ENCODE measurements at regions not wholly inside any gene's neighbourhood (a gene's known extent, or its start where the extent isn't known, plus 50 kb on each side); places are given as distances from the start of the nearest gene placed in this dataset.

- ChIA-PET CTCF (ENCODE audit: partially characterized antibody) (interaction anchor here (0.6 to 1.5 kb wide), 4 partner anchors 10 to 1192 kb away, joined by 3 to 4 read pairs (median 4); no protein-coding TSS in a partner anchor), POLR2A (ENCODE audit: partially characterized antibody) (no interaction called here)
- H3K14ac ChIP-seq (ENCODE audit: insufficient read length) = no peak overlapping the region
- no peak overlapping the region for H2AK5ac ChIP-seq (ENCODE audit: low read depth, low read length)
- no peak overlapping the region for H2BK12ac ChIP-seq (ENCODE audit: low read depth, low read length)
- no peak overlapping the region for H3K4me2 ChIP-seq (ENCODE audit: insufficient read depth in 1 of 2, low read depth in 2 of 2, low read length in 2 of 2)
- H3K9me3 ChIP-seq (ENCODE audit: insufficient read depth in 2 of 2, low read depth in 1 of 2, low read length in 1 of 2) = no peaks in the 10 kb centered on the region
- H4K5ac ChIP-seq (ENCODE audit: insufficient read length, low read depth, low read length) = no peak overlapping the region
- no peak overlapping the region for H2AFZ ChIP-seq (ENCODE audit: low read length)
- no peaks in the 10 kb centered on the region for H3K27me3 ChIP-seq (replicated peaks in 1 of 4; ENCODE audit: control insufficient read depth in 3 of 4, extremely low read depth in 1 of 4, insufficient read depth in 3 of 4, low read length in 3 of 4)
- no peaks in the 10 kb centered on the region for H4K20me1 ChIP-seq (replicated peaks in 1 of 2; ENCODE audit: control insufficient read depth in 1 of 2, insufficient read depth in 2 of 2, low read length in 2 of 2)
- H3K36me3 ChIP-seq (ENCODE audit: control insufficient read depth in 2 of 4, insufficient read depth in 4 of 4, low read length in 3 of 4) = no peaks in the 10 kb centered on the region
- H4K8ac ChIP-seq (ENCODE audit: extremely low read depth, insufficient read depth, low read length) = no peak overlapping the region
- no peak overlapping the region for H3K9ac ChIP-seq (replicated peaks in 1 of 4; ENCODE audit: extremely low read depth in 1 of 4, low read depth in 3 of 4, low read length in 3 of 4)
- H3K27ac ChIP-seq (ENCODE audit: low read depth, low read length) = no peak overlapping the region
- H2BK120ac ChIP-seq (replicated peaks; ENCODE audit: low read depth, low read length) = no peak overlapping the region
- no peaks in the 10 kb centered on the region for H3K4me1 ChIP-seq (replicated peaks in 1 of 4; ENCODE audit: control insufficient read depth in 3 of 4, insufficient read depth in 4 of 4, low read length in 3 of 4)
- H3K23me2 ChIP-seq (ENCODE audit: low read depth, low read length) = no peaks in the 10 kb centered on the region
- FAIRE-seq (no peak), DNase-seq (ENCODE audit: low read depth in 1 of 2, low spot score in 2 of 2) (peak in 1 of 2 experiments; percentile 28)
- no peak overlapping the region for H3K18ac ChIP-seq (ENCODE audit: extremely low read depth, low read length)
- H3K79me1 ChIP-seq (ENCODE audit: low read depth, low read length) = no peaks in the 10 kb centered on the region
- H2BK15ac ChIP-seq (ENCODE audit: low read length) = no peak overlapping the region
- no peak overlapping the region for H4K91ac ChIP-seq (replicated peaks; ENCODE audit: insufficient read length, low read length)
- 83% methylated on average over 16 of the region's 16 CpGs; no CpG with 5 or more reads in 1 of the 2 experiments for whole genome bisulfite sequencing, 2 experiments (ENCODE audit: extremely low coverage in 1 of 2, insufficient coverage in 1 of 2, insufficient read length in 1 of 2, insufficient replicate concordance in 2 of 2, low coverage in 1 of 2, low lambda C conversion rate in 2 of 2, missing lambda C conversion rate in 1 of 2)
- no peak overlapping the region for H3K56ac ChIP-seq (replicated peaks; ENCODE audit: insufficient read length, low read depth, low read length)
- no peak overlapping the region for H3K23ac ChIP-seq (ENCODE audit: insufficient read length)
- no peak overlapping the region for H2BK5ac ChIP-seq (ENCODE audit: low read depth, low read length)
- no peaks in the 10 kb centered on the region for H3K79me2 ChIP-seq (ENCODE audit: control insufficient read depth in 1 of 2, insufficient read depth in 2 of 2, low read length in 2 of 2)
- no peak overlapping the region for H3K4me3 ChIP-seq (ENCODE audit: extremely low read depth in 1 of 4, insufficient read depth in 2 of 4, low read depth in 3 of 4, low read length in 4 of 4)
- H2BK20ac ChIP-seq (ENCODE audit: low read length) = no peak overlapping the region
- no peak overlapping the region for H3K4ac ChIP-seq (replicated peaks; ENCODE audit: insufficient read length, low read depth, low read length)
- TF ChIP-seq CBX5 (IDR thresholded peaks at IDR 0.05; ENCODE audit: low read depth, low read length) = no peak
- no peak for TF ChIP-seq ASH2L (IDR thresholded peaks at IDR 0.05; ENCODE audit: low read length)
- no peak for TF ChIP-seq CBX8 (IDR thresholded peaks at IDR 0.05; ENCODE audit: borderline replicate concordance, low read depth, low read length)
- TF ChIP-seq NANOG (IDR thresholded peaks at IDR 0.05; ENCODE audit: insufficient read depth, low read depth, low read length, poor library complexity, severe bottlenecking) = no peak
- TF ChIP-seq RFX5 (IDR thresholded peaks at IDR 0.05; ENCODE audit: borderline replicate concordance, low read depth, low read length) = no peak
- no peak for TF ChIP-seq SP2 (IDR thresholded peaks at IDR 0.05; ENCODE audit: low read length)
- no peak for TF ChIP-seq CHD2 (IDR thresholded peaks at IDR 0.05; ENCODE audit: low read length)
- no peak for TF ChIP-seq SUZ12 (IDR thresholded peaks at IDR 0.05; ENCODE audit: low read length)
- no peak for TF ChIP-seq BCL11A (IDR thresholded peaks at IDR 0.05; ENCODE audit: low read depth in 2 of 2, low read length in 2 of 2)
- TF ChIP-seq CHD1 (IDR thresholded peaks at IDR 0.05; ENCODE audit: low read depth, low read length) = no peak
- no peak for TF ChIP-seq TAF7 (optimal IDR thresholded peaks at IDR 0.05; ENCODE audit: borderline replicate concordance, low read depth, low read length)
- no peak for TF ChIP-seq HDAC2 (IDR thresholded peaks at IDR 0.05; ENCODE audit: borderline replicate concordance in 1 of 2, low read depth in 2 of 2, low read length in 2 of 2)
- TF ChIP-seq TCF12 (IDR thresholded peaks at IDR 0.05; ENCODE audit: low read depth, low read length) = no peak
Measured at GRCh38 chr13:111027458-111028439, 87.4 kb upstream of the ARHGEF7 start.

Measured in H1 (cell line).